Upper lobe of left lung (tissue), 6 donors: ENCODE measurements at regions not wholly inside any gene's neighbourhood (a gene's known extent, or its start where the extent isn't known, plus 50 kb on each side); places are given as distances from the start of the nearest gene placed in this dataset.

Experiments used
- ATAC-seq, 2 donors: fragments of 200-7000 bp; cut with Tn5 transposase; one replicate each; pipeline ENCODE4 v1.9.1; 2022; ENCODE audit warnings: mild to moderate bottlenecking in 2 of 2, moderate library complexity in 2 of 2; ENCODE audit not compliant: low FRiP score in 2 of 2
- DNase-seq, 2 donors: peaks; one replicate each; pipeline ENCODE4 v3.0.0-alpha.2; 2019 to 2020
- H3K27ac ChIP-seq, 4 donors: fragments of 200-600 bp; sonication (generic); one replicate each; pipeline ENCODE4 v1.5.1; 2016 to 2019
- H3K27me3 ChIP-seq, 4 donors: fragments of 200-600 bp; sonication (generic); one replicate each; pipeline ENCODE4 v1.5.1; 2017 to 2019
- H3K36me3 ChIP-seq, 4 donors: fragments of 200-600 bp; sonication (generic); one replicate each; pipeline ENCODE4 v1.5.1; 2016 to 2019
- H3K4me1 ChIP-seq, 4 donors: fragments of 200-600 bp; sonication (generic); one replicate each; pipeline ENCODE4 v1.5.1; 2018 to 2019
- H3K4me3 ChIP-seq, 4 donors: fragments of 200-600 bp; sonication (generic); one replicate each; pipeline ENCODE4 v1.5.1; 2017 to 2019; ENCODE audit warnings: mild to moderate bottlenecking in 2 of 4, moderate library complexity in 1 of 4
- H3K9me3 ChIP-seq, 4 donors: fragments of 200-600 bp; sonication (generic); one replicate each; pipeline ENCODE4 v1.5.1; 2018 to 2019
- CTCF ChIP-seq, 6 experiments: fragments of 450-650 bp in 4 of 6; fragments of 200-600 bp in 2 of 6; sonication (generic) in 2 of 6; IDR thresholded peaks; one replicate each; pipeline ENCODE4 v1.5.1; 2016 to 2019; ENCODE audit warnings: antibody characterized with exemption in 6 of 6
- EP300 ChIP-seq, 4 donors: sonication (generic); formaldehyde crosslinking; IDR thresholded peaks; one replicate each; pipeline ENCODE4 v1.5.1; 2017; ENCODE audit warnings: antibody characterized with exemption in 4 of 4, control low read depth in 2 of 4
- POLR2A ChIP-seq, 4 donors: fragments of 450-650 bp; IDR thresholded peaks; one replicate each; pipeline ENCODE4 v1.5.1; 2016 to 2017; ENCODE audit warnings: antibody characterized with exemption in 4 of 4, mild to moderate bottlenecking in 2 of 4
- POLR2AphosphoS5 ChIP-seq, 2 donors: sonication (generic); formaldehyde crosslinking; IDR thresholded peaks; one replicate each; pipeline ENCODE4 v1.5.1; 2017; ENCODE audit warnings: antibody characterized with exemption in 2 of 2
- WGBS, 2 donors: methylation state at CpG; one replicate each; pipeline ENCODE4 v1.1.5; 2017 to 2018; 5-methylcytosine and 5-hydroxymethylcytosine counted together
- donor health status: DM: no; HTN: no; CAD: no; lungs with moderate emphysema.
- donor health status: DM: no; HTN: yes; CAD: no; lungs with severe emphysema.

- WGBS, 2 donors, result 93 to 98% methylated on average over 11 of the region's 11 CpGs
- no peak overlapping the region for H3K4me3 ChIP-seq
- DNase-seq (no peak), ATAC-seq (no peak)
- no peaks in the 10 kb centered on the region for H3K36me3 ChIP-seq
- H3K27ac ChIP-seq, result no peak overlapping the region
- peaks cover 0 to 4% (median 2%) of the 10 kb centered on the region in 4 donors for H3K27me3 ChIP-seq
- peaks cover 29 to 35% (median 34%) of the 10 kb centered on the region in 4 donors for H3K4me1 ChIP-seq
- TF ChIP-seq CTCF (IDR thresholded peaks at IDR 0.05) (no peak), POLR2A (IDR thresholded peaks at IDR 0.05) (no peak), EP300 (IDR thresholded peaks at IDR 0.05) (no peak), POLR2AphosphoS5 (IDR thresholded peaks at IDR 0.05) (no peak)
- H3K9me3 ChIP-seq, result no peaks in the 10 kb centered on the region
Measured at GRCh38 chr16:85458968-85459367, 154.2 kb upstream of the GSE1 start.

- H3K4me3 ChIP-seq, result no peak overlapping the region
- H3K27me3 ChIP-seq, result peaks cover 0 to 4% (median 2%) of the 10 kb centered on the region in 4 donors
- peaks cover 29 to 39% (median 36%) of the 10 kb centered on the region in 4 donors for H3K4me1 ChIP-seq
- H3K36me3 ChIP-seq, result no peaks in the 10 kb centered on the region
- peak overlapping the region; percentile 5 to 75 (median 53) for H3K27ac ChIP-seq
- H3K9me3 ChIP-seq, result no peaks in the 10 kb centered on the region
- no peak for DNase-seq
- TF ChIP-seq POLR2AphosphoS5 (IDR thresholded peaks at IDR 0.05) (peak in 1 of 2 donors; percentile 45), EP300 (IDR thresholded peaks at IDR 0.05) (peak in 2 of 4 donors; percentile 18 to 60), POLR2A (IDR thresholded peaks at IDR 0.05) (no peak)
- 83% methylated on average over 10 to 12 of the region's 12 CpGs for WGBS, 2 donors
- ATAC-seq, result no peak
Measured at GRCh38 chr16:85459529-85460251, 153.4 kb upstream of the GSE1 start.

- DNase-seq, result no peak
- Histone ChIP-seq H3K27me3 (peaks cover 0 to 4% (median 2%) of the 10 kb centered on the region in 4 donors), H3K4me3 (no peak overlapping the region), H3K4me1 (peaks cover 29 to 43% (median 36%) of the 10 kb centered on the region in 4 donors), H3K36me3 (no peaks in the 10 kb centered on the region), H3K9me3 (no peaks in the 10 kb centered on the region), H3K27ac (peak overlapping the region in 3 of 4 donors; percentile 5 to 75 (median 64))
- no peak for TF ChIP-seq CTCF (IDR thresholded peaks at IDR 0.05)
- TF ChIP-seq POLR2A (IDR thresholded peaks at IDR 0.05), result no peak
- no peak for TF ChIP-seq POLR2AphosphoS5 (IDR thresholded peaks at IDR 0.05)
- no peak for TF ChIP-seq EP300 (IDR thresholded peaks at IDR 0.05)
- 53 to 62% methylated on average over 23 to 24 of the region's 24 CpGs for WGBS, 2 donors
- ATAC-seq, result no peak
Measured at GRCh38 chr16:85460252-85461021, 152.7 kb upstream of the GSE1 start.

GRCh38 chr16:85461022-85461813 lies 151.9 kb upstream of the GSE1 start:
- TF ChIP-seq CTCF (IDR thresholded peaks at IDR 0.05), result no peak
- TF ChIP-seq POLR2A (IDR thresholded peaks at IDR 0.05), result peak in 1 of 4 donors; percentile 22
- peak in 1 of 2 donors; percentile 7 for TF ChIP-seq POLR2AphosphoS5 (IDR thresholded peaks at IDR 0.05)
- no peak for TF ChIP-seq EP300 (IDR thresholded peaks at IDR 0.05)
- DNase-seq (peak in 1 of 2 donors; percentile 71), ATAC-seq (peak in 1 of 2 donors; percentile 16)
- peak overlapping the region in 3 of 4 donors; percentile 5 to 75 (median 64) for H3K27ac ChIP-seq
- no peaks in the 10 kb centered on the region for H3K9me3 ChIP-seq
- peaks cover 29 to 46% (median 39%) of the 10 kb centered on the region in 4 donors for H3K4me1 ChIP-seq
- WGBS, 2 donors, result 39 to 69% methylated on average over 9 to 14 of the region's 14 CpGs
- H3K36me3 ChIP-seq, result no peaks in the 10 kb centered on the region
- peaks cover 0 to 4% (median 2%) of the 10 kb centered on the region in 4 donors for H3K27me3 ChIP-seq
- H3K4me3 ChIP-seq, result peak overlapping the region in 2 of 4 donors; percentile 37 to 40
